ENCODE measurements at regions not wholly inside any gene's neighbourhood (a gene's known extent, or its start where the extent isn't known, plus 50 kb on each side); places are given as distances from the start of the nearest gene placed in this dataset.

DNA sequence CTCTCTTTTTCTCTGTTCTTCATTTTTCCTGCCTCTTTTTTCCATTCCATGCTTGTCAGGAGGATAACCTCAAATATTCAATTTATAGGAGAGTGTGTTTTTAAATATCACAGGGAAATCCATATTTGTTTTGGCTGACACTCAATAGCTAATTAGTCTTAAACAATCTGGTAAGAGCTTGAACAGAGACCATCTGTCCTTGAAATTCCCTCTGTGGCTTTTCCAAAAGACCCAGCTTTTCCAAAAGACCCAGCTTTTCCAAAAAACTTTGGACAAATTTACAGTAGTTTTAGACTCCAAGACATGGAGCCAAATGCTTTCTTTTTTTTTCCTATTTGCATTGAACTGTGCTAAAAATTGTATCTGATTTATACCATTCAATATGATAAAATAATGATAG, 127.4 kb upstream of the FAM83B start:
- no peak for DNase-seq

- DNase-seq: no peak
Measured at GRCh38 chr6:54719633-54720032, 126.9 kb upstream of the FAM83B start.

DNA sequence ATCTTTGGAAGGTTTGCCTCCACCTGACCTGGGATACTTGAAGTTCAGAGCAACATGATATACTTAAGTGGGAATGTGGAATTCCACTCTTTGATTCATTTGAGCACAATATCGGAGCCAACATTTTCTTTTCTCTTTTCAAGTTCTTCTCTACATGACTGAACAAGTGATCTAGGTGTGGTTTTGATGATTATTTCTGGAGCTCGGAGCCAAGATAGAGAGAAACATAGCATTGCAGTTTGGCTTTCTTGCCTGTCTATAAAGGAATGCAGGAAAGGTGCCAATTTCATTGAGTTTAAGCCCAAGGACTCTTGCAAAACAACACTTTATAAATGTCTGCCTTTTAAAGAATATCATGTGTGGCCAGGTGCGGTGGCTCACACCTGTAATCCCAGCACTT, 124.2 kb upstream of the FAM83B start:
- no peak for DNase-seq

DNA sequence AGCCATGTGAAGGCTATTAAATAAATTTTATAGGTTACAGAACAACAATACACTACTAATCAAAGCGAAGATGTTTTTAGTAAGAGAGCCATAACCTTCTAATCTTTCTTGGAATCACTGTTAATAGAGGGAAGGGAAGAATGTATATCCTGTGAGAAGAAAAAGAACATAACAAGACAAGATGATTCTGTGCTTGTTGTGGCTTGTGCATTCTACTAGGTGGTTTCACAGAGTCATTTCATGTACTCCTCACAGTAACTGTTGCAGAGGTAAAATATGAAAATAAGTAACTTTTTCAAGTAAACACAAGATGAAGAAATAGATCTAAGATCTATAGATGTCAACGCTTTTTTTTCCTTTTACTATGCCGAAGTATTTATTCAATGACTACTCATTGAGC, 116.9 kb upstream of the FAM83B start:
- no peak for DNase-seq

GRCh38 chr6:54730767-54731630, 115.6 kb upstream of the FAM83B start:
- no peak for DNase-seq

DNA sequence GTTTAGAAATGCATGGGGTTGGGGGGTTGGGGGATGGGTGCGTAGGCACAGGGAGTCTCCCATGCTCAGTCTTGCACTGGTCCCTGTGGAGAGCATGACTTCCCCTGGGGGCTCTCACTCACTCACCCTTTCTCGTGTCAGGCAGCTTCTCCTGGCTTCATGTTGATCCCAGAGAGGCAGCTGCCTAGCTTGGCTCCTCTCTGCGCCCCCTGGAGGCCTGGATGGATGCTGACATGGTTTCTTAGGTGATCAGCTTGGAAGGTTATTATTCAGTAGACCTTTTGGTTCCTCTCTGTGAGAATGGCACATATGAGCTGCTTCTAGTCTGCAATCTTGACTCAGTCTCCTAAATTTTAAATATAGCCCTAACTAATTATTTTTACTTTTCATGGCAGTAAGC, 109.3 kb upstream of the FAM83B start:
- DNase-seq: no peak

- no peak for DNase-seq
Measured at GRCh38 chr6:54747955-54748354, 98.6 kb upstream of the FAM83B start.

DNA sequence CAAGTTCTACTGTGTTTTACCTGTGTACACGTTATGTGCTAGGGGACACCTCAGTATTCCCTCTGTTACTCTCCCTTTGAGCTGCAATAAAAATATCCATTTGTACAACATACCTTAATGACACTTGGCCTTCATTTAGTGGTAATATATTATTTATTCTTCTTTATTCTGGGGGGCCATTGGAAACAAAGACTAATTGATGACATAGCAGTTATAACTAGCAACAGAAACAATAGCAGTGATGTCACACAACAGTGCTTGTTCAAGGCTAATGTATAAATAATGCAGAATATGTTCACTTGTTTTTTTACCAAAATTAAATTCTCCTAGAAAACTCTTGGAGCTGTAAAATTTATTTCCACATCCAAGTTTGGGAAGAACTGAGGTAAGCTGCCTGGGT, 92.2 kb upstream of the FAM83B start:
- DNase-seq: no peak

DNA sequence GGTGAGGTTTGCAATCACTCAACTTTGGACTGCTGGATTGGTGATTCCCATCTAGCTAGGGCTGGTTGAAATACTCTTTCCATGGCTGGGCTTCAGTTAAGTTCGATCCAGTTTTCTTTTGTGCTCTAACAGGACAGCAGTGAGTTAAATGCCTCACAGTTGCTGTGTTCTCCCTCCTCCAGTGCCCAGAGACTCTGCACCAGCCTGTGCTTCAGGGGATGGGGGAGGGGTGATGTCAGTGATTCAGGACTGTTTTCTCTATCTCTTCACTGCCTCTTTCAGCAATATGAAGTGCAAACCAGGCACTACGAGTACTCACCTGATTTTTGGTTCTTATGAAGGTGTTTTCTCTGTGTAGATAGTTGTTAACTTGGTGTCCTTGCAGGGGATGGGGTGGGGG, 88.2 kb upstream of the FAM83B start:
- no peak for DNase-seq

GRCh38 chr6:54768494-54768893, 78.1 kb upstream of the FAM83B start:
- no peak for DNase-seq

GRCh38 chr6:54770328-54770727, 76.2 kb upstream of the FAM83B start:
- DNase-seq: no peak

GRCh38 chr6:54771968-54772367, 74.6 kb upstream of the FAM83B start:
- DNase-seq: no peak

DNA sequence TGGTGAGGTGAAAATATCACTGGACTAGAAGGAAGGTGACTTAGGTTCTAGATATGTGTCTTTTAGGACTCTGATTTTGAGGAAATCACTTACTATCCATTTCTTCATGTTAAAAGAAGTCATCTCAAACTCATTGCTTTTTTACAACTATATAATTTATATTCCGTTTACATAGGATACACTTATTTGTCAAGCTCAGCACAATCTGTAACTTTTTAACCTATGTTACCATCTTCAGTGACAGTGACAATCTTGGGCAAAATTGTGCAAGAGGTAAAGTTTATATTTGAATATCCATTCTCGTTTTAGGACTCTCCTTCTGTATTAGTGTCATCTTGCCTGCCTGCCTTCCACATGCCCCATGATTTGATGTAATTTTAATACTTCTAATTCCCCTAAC, 74.0 kb upstream of the FAM83B start:
- DNase-seq: no peak

GRCh38 chr6:54775576-54775975, 71.0 kb upstream of the FAM83B start:
- no peak for DNase-seq

- no peak for DNase-seq
Measured at GRCh38 chr6:54776891-54777290, 69.7 kb upstream of the FAM83B start.

DNA sequence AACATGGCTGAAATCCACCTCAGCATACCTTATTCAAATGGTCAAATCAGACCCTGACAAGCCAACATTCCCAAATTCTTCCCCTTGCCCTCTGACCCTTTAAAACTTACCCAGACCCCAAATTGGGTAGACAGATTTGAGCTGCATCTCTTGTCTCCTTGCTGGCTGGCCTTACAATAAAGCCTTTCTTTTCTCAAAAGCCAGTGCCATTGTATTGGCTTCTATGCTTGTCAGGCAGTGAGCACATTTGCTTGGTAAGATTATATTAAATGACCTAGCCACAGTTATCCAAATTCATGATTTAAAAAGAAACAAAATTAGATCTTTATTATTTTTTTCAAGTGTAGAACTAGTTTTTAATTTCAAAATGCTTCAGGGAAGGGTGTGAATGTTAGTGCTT, 67.8 kb upstream of the FAM83B start:
- no peak for DNase-seq

- DNase-seq: no peak
Measured at GRCh38 chr6:54784011-54784410, 62.6 kb upstream of the FAM83B start.

DNA sequence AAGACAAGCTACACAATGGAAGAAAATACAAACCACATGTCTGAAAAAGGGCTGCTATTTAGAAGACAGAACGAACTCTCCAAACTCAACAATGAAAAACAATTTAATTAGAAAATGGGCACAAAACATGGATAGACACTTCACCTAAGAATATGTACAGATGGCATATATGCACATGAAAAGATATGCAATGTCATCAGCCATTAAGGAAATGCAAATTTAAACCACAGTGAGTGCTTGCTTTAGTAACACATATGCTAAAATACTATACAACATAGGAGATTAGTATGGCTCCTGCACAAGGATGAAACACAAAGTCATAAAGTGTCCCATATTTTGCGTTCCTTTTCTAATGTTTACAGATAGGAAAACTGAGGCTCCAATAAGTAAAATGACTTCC, 60.4 kb upstream of the FAM83B start:
- DNase-seq: no peak

- DNase-seq: no peak
Measured at GRCh38 chr6:54787825-54788224, 58.7 kb upstream of the FAM83B start.

Measured in effector CD8-positive, alpha-beta T cell (primary cell).